ENCODE measurements at regions not wholly inside any gene's neighbourhood (a gene's known extent, or its start where the extent isn't known, plus 50 kb on each side); places are given as distances from the start of the nearest gene placed in this dataset.

DNA sequence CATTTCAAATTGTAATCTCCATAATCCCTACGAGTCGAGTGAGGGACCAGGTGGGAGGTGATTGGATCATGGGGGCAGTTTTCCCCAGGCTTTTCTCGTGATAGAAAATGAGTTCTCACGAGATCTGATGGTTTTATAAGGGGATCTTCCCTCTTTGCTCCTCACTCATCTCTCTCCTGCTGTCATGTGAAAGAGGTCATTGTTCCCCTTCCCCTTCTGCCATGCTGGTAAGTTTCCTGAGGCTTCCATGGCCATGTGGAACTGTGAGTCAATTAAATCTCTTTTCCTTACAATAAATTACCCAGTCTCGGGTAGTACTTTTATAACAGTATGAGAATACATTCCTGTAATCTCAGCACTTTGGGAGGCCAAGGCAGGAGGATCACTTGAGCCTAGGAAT, 76.7 kb upstream of the MARCHF10 start:
- Histone ChIP-seq H3K4me1 (ENCODE audit: control insufficient read depth, insufficient read depth, low read length) (no peaks in the 10 kb centered on the region), H3K36me3 (ENCODE audit: control insufficient read depth, insufficient read depth, low read length) (no peaks in the 10 kb centered on the region), H3K4me3 (ENCODE audit: low read length) (no peak overlapping the region), H3K9me3 (replicated peaks; ENCODE audit: control insufficient read depth, low read depth, low read length) (peaks cover 2% of the 10 kb centered on the region), H3K27ac (ENCODE audit: low read length) (no peak overlapping the region), H3K27me3 (ENCODE audit: control insufficient read depth, insufficient read depth, low read length) (no peaks in the 10 kb centered on the region)
- WGBS (ENCODE audit: insufficient coverage): no CpG with 5 or more reads among the region's 5 CpGs
- no peak for DNase-seq

DNA sequence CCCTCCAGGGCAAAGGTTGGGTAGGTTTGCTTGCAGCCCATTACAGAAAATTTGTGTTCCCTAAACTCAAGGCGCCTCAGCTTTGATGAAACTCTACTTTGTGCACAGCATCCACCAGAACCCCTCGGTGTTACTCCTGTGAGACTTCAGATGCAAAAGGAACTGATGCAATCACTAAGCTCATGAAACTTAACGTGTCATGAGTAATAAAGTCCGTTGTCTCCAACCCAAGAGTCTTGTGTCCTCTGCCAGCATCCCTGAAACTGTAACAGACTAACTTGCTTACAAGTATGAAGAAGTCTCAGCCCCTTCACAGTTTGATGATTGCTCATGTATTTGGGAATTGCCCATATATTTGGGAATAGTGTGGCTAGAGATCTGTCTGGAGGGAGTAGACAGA, 74.8 kb upstream of the MARCHF10 start:
- WGBS (ENCODE audit: insufficient coverage): 35% methylated on average over 2 of the region's 4 CpGs
- Histone ChIP-seq H3K36me3 (ENCODE audit: control insufficient read depth, insufficient read depth, low read length) (no peaks in the 10 kb centered on the region), H3K27ac (ENCODE audit: low read length) (no peak overlapping the region), H3K9me3 (replicated peaks; ENCODE audit: control insufficient read depth, low read depth, low read length) (no peaks in the 10 kb centered on the region), H3K4me3 (ENCODE audit: low read length) (no peak overlapping the region), H3K27me3 (ENCODE audit: control insufficient read depth, insufficient read depth, low read length) (no peaks in the 10 kb centered on the region), H3K4me1 (ENCODE audit: control insufficient read depth, insufficient read depth, low read length) (no peaks in the 10 kb centered on the region)
- DNase-seq: no peak

DNA sequence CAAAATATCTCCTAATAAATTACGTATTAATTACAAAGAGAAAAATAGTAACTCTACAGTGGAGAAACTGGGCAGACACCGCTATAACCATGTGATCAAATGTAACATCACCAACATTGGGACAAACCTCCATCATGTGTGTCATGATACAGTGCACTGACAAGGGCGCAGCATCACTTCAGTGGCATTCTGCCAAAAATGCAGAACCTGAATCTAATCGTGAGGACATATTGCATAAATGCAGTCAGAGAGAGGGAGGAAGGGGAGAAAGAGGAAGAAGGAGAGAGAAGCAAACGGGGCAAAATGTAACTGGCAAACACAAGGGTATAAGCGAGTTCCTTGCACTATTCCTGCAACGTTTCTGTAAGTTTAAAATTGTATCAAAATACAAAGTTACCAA, 74.2 kb upstream of the MARCHF10 start:
- no peak for DNase-seq
- 52% methylated on average over 5 of the region's 7 CpGs for WGBS (ENCODE audit: insufficient coverage)

DNA sequence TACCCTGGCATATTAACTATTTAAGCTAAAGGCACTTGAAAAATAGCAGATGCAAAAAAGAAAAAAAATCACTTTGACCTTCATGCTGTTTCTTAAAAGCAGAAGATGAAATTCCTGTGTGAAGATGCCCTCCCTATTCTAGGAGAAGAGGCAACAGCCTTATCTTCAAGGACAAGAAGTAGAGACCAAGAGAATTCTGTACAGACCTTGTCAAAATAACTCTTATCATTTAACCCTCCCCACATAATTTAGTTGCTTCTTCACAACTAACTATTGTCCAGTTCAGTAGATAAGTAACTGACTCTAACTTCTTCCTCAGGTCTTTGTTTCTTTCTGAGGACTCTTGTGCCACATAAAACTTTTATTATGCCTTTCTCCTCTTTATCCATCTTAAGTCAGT, 72.0 kb upstream of the MARCHF10 start:
- Histone ChIP-seq H3K36me3 (ENCODE audit: control insufficient read depth, insufficient read depth, low read length) (no peaks in the 10 kb centered on the region), H3K27me3 (ENCODE audit: control insufficient read depth, insufficient read depth, low read length) (no peaks in the 10 kb centered on the region), H3K9me3 (replicated peaks; ENCODE audit: control insufficient read depth, low read depth, low read length) (no peaks in the 10 kb centered on the region), H3K27ac (ENCODE audit: low read length) (no peak overlapping the region), H3K4me1 (ENCODE audit: control insufficient read depth, insufficient read depth, low read length) (peaks cover 4% of the 10 kb centered on the region), H3K4me3 (ENCODE audit: low read length) (no peak overlapping the region)
- no peak for DNase-seq

More for the DNA sequence above, 74.2 kb upstream of the MARCHF10 start:
- Histone ChIP-seq H3K9me3 (replicated peaks; ENCODE audit: control insufficient read depth, low read depth, low read length) (no peaks in the 10 kb centered on the region), H3K27me3 (ENCODE audit: control insufficient read depth, insufficient read depth, low read length) (no peaks in the 10 kb centered on the region), H3K27ac (ENCODE audit: low read length) (no peak overlapping the region), H3K4me3 (ENCODE audit: low read length) (no peak overlapping the region), H3K36me3 (ENCODE audit: control insufficient read depth, insufficient read depth, low read length) (no peaks in the 10 kb centered on the region), H3K4me1 (ENCODE audit: control insufficient read depth, insufficient read depth, low read length) (no peaks in the 10 kb centered on the region)

DNA sequence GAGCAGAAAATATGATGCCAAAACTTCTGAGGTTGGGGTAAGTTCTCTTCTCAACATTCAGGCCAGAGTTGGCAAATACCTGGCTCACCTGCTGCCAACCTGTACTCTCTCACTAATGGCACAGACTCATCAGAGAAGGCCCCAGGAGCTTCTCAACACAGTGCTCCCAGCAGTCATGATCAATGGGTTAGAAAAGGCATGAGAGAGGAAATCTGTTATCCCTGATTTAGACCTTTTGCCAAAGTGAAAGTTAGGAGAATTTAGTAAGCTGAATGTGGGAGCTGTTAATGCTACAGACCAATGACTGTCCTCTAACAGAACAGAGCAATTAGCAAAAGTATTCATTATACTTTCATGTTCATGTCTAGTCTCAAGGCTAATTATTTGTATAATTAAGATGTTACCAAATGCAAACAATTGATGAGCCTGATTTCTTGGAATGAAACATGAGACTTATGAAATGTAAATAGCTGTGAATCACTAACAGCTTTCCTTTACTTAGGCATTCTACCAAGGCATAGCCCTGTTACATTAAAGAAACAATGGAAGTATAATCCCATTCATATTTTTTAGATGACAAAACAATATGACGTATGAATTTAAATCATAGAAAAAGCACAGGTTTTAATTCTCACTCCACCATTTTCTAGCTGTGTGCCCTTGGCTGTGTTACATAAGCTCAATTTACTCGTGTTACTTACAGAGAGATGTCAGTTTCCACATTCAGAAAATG, 68.7 kb upstream of the MARCHF10 start:
- DNase-seq: no peak
- Histone ChIP-seq H3K4me3 (ENCODE audit: low read length) (no peak overlapping the region), H3K36me3 (ENCODE audit: control insufficient read depth, insufficient read depth, low read length) (no peaks in the 10 kb centered on the region), H3K27ac (ENCODE audit: low read length) (peak overlapping the region; percentile 50), H3K9me3 (replicated peaks; ENCODE audit: control insufficient read depth, low read depth, low read length) (no peaks in the 10 kb centered on the region), H3K4me1 (ENCODE audit: control insufficient read depth, insufficient read depth, low read length) (peaks cover 4% of the 10 kb centered on the region), H3K27me3 (ENCODE audit: control insufficient read depth, insufficient read depth, low read length) (no peaks in the 10 kb centered on the region)
- WGBS (ENCODE audit: insufficient coverage): no CpG with 5 or more reads among the region's 2 CpGs

DNA sequence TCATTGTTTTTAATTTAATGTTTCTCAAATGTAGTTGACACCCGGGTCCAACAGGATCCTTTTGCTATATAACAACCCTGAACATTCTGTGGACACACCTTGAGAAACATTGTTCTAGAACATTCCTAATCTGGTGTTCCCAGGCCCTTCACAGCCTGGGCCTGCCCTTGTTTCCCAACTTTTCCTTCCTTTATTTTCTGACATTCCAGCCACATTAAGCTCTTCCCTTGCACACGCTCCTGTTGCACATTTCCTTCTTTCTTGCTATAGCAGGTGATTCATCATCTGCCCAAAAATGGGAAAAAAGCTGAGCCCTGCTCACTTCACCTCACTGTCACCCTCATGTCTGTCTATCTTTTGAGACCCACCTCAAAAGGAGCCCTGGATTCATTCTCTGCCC, 67.9 kb upstream of the MARCHF10 start:
- no peaks in the 10 kb centered on the region for H3K9me3 ChIP-seq (replicated peaks; ENCODE audit: control insufficient read depth, low read depth, low read length)
- H3K4me1 ChIP-seq (ENCODE audit: control insufficient read depth, insufficient read depth, low read length): peaks cover 11% of the 10 kb centered on the region
- DNase-seq: no peak
- H3K4me3 ChIP-seq (ENCODE audit: low read length): no peak overlapping the region
- no peaks in the 10 kb centered on the region for H3K36me3 ChIP-seq (ENCODE audit: control insufficient read depth, insufficient read depth, low read length)
- H3K27me3 ChIP-seq (ENCODE audit: control insufficient read depth, insufficient read depth, low read length): no peaks in the 10 kb centered on the region
- 69% methylated on average over 1 of the region's 2 CpGs for WGBS (ENCODE audit: insufficient coverage)
- no peak overlapping the region for H3K27ac ChIP-seq (ENCODE audit: low read length)

DNA sequence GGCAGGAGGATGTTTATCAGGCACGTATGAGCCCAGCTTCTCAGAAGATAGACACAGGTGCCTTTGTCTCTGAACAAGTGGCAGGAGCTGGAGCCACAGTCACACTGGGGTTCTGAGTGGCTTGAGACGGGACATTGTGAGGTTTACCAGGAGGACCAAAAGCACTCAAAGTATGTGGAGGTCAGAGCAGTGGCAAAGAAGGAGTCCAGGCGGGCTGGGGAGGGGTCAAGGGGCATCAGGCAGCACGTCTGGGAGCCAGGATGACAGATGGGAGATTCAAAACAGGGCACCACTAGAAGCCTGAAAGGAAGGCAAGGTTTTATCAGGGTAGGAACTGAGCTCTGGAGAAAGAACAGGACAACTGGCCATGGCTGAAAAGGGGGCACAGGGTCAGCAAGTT, 67.2 kb upstream of the MARCHF10 start:
- no peak overlapping the region for H3K27ac ChIP-seq (ENCODE audit: low read length)
- H3K4me3 ChIP-seq (ENCODE audit: low read length): no peak overlapping the region
- 80% methylated on average over 3 of the region's 4 CpGs for WGBS (ENCODE audit: insufficient coverage)
- no peaks in the 10 kb centered on the region for H3K36me3 ChIP-seq (ENCODE audit: control insufficient read depth, insufficient read depth, low read length)
- H3K27me3 ChIP-seq (ENCODE audit: control insufficient read depth, insufficient read depth, low read length): no peaks in the 10 kb centered on the region
- peaks cover 19% of the 10 kb centered on the region for H3K4me1 ChIP-seq (ENCODE audit: control insufficient read depth, insufficient read depth, low read length)
- no peaks in the 10 kb centered on the region for H3K9me3 ChIP-seq (replicated peaks; ENCODE audit: control insufficient read depth, low read depth, low read length)
- DNase-seq: no peak

DNA sequence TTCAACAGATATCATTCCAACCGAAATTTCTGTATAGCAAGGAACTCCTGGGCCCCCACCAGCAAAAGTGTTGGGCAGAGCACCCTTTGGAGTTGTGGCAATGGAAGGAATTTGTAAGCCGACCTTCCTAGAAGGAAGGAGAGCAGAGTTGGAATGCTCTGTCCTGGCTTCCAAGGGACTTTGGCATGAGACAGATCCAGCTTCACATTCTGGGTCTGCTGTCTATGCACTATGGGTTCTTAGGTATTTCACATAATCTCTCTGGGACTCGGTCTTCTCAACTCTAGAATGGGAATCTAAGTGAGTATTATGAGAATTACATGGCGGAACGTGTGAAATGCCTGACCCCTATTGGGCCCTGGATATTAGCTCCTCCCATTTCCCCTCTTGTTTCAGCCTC, 63.2 kb upstream of the MARCHF10 start:
- Histone ChIP-seq H3K27me3 (ENCODE audit: control insufficient read depth, insufficient read depth, low read length) (no peaks in the 10 kb centered on the region), H3K4me1 (ENCODE audit: control insufficient read depth, insufficient read depth, low read length) (peaks cover 47% of the 10 kb centered on the region), H3K27ac (ENCODE audit: low read length) (no peak overlapping the region), H3K4me3 (ENCODE audit: low read length) (no peak overlapping the region), H3K9me3 (replicated peaks; ENCODE audit: control insufficient read depth, low read depth, low read length) (no peaks in the 10 kb centered on the region), H3K36me3 (ENCODE audit: control insufficient read depth, insufficient read depth, low read length) (no peaks in the 10 kb centered on the region)
- WGBS (ENCODE audit: insufficient coverage): no CpG with 5 or more reads among the region's 5 CpGs
- DNase-seq: no peak

DNA sequence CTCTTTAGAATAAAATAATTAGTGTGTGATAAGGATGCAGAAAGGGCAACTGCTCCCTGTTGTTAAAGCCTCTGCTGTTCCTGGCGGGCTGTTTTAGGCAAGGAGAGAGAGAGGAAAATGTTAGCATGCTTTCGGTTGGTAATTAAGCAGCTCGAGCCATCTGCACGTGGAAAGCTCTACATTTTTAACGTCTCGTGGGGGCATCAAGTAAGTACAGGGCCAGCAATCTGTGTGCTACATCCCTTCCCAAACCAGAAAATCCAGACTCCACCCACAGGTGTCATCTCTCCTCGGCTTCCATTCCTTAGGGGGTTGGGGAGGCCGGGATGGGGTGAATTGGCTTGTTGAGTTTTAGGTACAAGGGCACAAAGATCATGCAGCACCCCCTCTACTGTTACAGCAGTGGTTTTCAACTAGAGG, 62.4 kb upstream of the MARCHF10 start:
- Histone ChIP-seq H3K36me3 (ENCODE audit: control insufficient read depth, insufficient read depth, low read length) (no peaks in the 10 kb centered on the region), H3K9me3 (replicated peaks; ENCODE audit: control insufficient read depth, low read depth, low read length) (no peaks in the 10 kb centered on the region), H3K27me3 (ENCODE audit: control insufficient read depth, insufficient read depth, low read length) (no peaks in the 10 kb centered on the region), H3K4me3 (ENCODE audit: low read length) (no peak overlapping the region), H3K27ac (ENCODE audit: low read length) (peak overlapping the region; percentile 84), H3K4me1 (ENCODE audit: control insufficient read depth, insufficient read depth, low read length) (peaks cover 51% of the 10 kb centered on the region)
- no CpG with 5 or more reads among the region's 8 CpGs for WGBS (ENCODE audit: insufficient coverage)
- DNase-seq: peak; percentile 69

DNA sequence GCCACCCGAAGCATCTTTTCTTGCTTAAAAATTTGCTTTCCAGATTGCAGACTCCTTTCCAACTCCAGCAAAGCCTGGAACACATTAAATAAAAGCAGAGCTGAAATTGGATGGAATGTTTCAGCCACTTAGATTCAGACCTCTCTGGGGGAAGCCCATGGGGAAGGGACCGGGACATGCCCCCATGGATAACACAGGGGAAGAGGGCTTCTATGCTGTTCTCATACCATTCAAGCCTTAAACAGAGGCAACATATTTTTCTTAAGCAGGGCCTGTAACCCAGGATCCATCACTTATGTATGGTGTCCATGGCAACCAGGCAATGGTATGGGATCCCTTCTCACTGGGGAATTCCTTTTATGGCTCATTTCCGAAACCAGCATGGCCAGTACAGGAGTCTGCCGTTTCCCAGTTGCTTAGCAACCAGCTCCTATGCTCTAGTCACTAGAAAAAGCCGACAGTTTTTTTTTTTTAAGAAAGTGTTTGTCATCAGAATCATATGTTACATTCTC, 62.0 kb upstream of the MARCHF10 start:
- no peaks in the 10 kb centered on the region for H3K27me3 ChIP-seq (ENCODE audit: control insufficient read depth, insufficient read depth, low read length)
- H3K27ac ChIP-seq (ENCODE audit: low read length): peak overlapping the region; percentile 84
- no peaks in the 10 kb centered on the region for H3K9me3 ChIP-seq (replicated peaks; ENCODE audit: control insufficient read depth, low read depth, low read length)
- DNase-seq: peak; percentile 85
- no peak overlapping the region for H3K4me3 ChIP-seq (ENCODE audit: low read length)
- WGBS (ENCODE audit: insufficient coverage): 14% methylated on average over 1 of the region's 5 CpGs
- H3K4me1 ChIP-seq (ENCODE audit: control insufficient read depth, insufficient read depth, low read length): peaks cover 51% of the 10 kb centered on the region
- no peaks in the 10 kb centered on the region for H3K36me3 ChIP-seq (ENCODE audit: control insufficient read depth, insufficient read depth, low read length)

DNA sequence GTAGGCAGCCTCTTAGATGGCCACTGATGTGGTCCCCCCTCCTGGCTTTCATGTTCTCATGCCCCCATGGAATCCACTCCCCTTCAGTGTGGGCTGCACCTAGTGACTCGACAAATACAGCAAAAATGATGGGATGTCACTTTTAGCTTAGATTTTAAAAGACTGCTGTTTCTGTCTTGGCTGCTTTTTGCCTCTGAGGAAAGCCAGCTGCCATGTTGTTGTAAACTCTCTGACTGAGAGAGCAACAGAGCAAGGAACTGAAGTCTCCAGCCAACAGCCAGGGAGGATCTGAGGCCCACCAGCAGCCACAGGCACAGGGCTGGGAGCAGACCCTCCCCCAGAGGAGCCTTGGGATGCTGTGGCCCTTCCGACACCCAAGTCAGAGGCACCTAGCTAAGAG, 60.6 kb upstream of the MARCHF10 start:
- Histone ChIP-seq H3K4me3 (ENCODE audit: low read length) (no peak overlapping the region), H3K9me3 (replicated peaks; ENCODE audit: control insufficient read depth, low read depth, low read length) (no peaks in the 10 kb centered on the region), H3K27me3 (ENCODE audit: control insufficient read depth, insufficient read depth, low read length) (no peaks in the 10 kb centered on the region), H3K4me1 (ENCODE audit: control insufficient read depth, insufficient read depth, low read length) (peaks cover 51% of the 10 kb centered on the region), H3K36me3 (ENCODE audit: control insufficient read depth, insufficient read depth, low read length) (no peaks in the 10 kb centered on the region), H3K27ac (ENCODE audit: low read length) (no peak overlapping the region)
- no peak for DNase-seq
- 100% methylated on average over 1 of the region's 2 CpGs for WGBS (ENCODE audit: insufficient coverage)
